GM23338 (cell line): ENCODE measurements at regions not wholly inside any gene's neighbourhood (a gene's known extent, or its start where the extent isn't known, plus 50 kb on each side); places are given as distances from the start of the nearest gene placed in this dataset.

Experiments
- EZH2 ChIP-seq: fragments of 200-600 bp; sonication (generic); IDR thresholded peaks from one replicate; pipeline ENCODE4 v1.8.0; 2017; ENCODE audit warnings: antibody characterized with exemption, mild to moderate bottlenecking, low read depth; ENCODE audit not compliant: unreplicated experiment
- EZH2phosphoT487 ChIP-seq: fragments of 200-600 bp; sonication (generic); IDR thresholded peaks from one replicate; pipeline ENCODE4 v1.8.1; 2018; ENCODE audit warnings: antibody characterized with exemption; ENCODE audit not compliant: unreplicated experiment
- POLR2AphosphoS5 ChIP-seq: IDR thresholded peaks from 2 replicates; pipeline ENCODE4 v1.6.1; 2016; ENCODE audit warnings: antibody characterized with exemption, low read depth
- ZNF331 ChIP-seq: fragments of 250-450 bp; sonication (Bioruptor Pico); IDR thresholded peaks from 2 replicates; pipeline ENCODE4 v1.5.0; 2020; ENCODE audit warnings: low read depth, mild to moderate bottlenecking, moderate library complexity
- TF ChIP-seq, protein P1 (sequence below), 2 experiments: fragments of 200-600 bp in 1 of 2; sonication (generic) in 1 of 2; conservative IDR thresholded peaks; 2 replicates each; pipeline versions ENCODE4 v1.5.1 to v1.6.1; 2016 to 2017; ENCODE audit warnings: antibody characterized with exemption in 2 of 2, low read depth in 2 of 2, mild to moderate bottlenecking in 2 of 2, moderate library complexity in 1 of 2
- TF ChIP-seq, protein P2 (sequence below): IDR thresholded peaks from one replicate; pipeline ENCODE4 v1.6.1; 2018; ENCODE audit warnings: antibody characterized with exemption; ENCODE audit not compliant: unreplicated experiment

DNA sequence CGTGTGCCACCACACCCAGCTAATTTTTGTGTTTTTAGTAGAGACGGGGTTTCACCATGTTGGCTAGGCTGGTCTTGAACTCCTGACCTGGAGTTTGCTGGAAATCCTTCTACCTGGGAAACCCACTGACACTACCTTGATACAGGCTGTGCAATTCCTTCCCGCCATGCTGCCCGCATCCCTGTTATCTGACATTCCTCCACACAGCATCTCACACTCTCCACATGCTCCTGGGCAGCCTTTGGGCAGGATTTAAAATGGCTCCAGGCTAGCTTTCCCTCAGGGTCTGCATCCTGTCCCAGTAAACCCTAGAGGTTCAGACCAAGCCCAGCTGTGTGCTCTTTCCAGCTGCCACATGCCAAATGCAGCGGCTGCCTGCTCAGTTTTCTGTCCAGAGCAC is 319.5 kb upstream of the CXCR4 start:
- TF ChIP-seq POLR2AphosphoS5: no peak
- TF ChIP-seq, protein P1, sequence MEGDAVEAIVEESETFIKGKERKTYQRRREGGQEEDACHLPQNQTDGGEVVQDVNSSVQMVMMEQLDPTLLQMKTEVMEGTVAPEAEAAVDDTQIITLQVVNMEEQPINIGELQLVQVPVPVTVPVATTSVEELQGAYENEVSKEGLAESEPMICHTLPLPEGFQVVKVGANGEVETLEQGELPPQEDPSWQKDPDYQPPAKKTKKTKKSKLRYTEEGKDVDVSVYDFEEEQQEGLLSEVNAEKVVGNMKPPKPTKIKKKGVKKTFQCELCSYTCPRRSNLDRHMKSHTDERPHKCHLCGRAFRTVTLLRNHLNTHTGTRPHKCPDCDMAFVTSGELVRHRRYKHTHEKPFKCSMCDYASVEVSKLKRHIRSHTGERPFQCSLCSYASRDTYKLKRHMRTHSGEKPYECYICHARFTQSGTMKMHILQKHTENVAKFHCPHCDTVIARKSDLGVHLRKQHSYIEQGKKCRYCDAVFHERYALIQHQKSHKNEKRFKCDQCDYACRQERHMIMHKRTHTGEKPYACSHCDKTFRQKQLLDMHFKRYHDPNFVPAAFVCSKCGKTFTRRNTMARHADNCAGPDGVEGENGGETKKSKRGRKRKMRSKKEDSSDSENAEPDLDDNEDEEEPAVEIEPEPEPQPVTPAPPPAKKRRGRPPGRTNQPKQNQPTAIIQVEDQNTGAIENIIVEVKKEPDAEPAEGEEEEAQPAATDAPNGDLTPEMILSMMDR (conservative IDR thresholded peaks at IDR 0.05; ENCODE audit: low read depth in 2 of 2): no peak
- no peak for TF ChIP-seq EZH2phosphoT487
- TF ChIP-seq EZH2: no peak
- TF ChIP-seq, protein P2, sequence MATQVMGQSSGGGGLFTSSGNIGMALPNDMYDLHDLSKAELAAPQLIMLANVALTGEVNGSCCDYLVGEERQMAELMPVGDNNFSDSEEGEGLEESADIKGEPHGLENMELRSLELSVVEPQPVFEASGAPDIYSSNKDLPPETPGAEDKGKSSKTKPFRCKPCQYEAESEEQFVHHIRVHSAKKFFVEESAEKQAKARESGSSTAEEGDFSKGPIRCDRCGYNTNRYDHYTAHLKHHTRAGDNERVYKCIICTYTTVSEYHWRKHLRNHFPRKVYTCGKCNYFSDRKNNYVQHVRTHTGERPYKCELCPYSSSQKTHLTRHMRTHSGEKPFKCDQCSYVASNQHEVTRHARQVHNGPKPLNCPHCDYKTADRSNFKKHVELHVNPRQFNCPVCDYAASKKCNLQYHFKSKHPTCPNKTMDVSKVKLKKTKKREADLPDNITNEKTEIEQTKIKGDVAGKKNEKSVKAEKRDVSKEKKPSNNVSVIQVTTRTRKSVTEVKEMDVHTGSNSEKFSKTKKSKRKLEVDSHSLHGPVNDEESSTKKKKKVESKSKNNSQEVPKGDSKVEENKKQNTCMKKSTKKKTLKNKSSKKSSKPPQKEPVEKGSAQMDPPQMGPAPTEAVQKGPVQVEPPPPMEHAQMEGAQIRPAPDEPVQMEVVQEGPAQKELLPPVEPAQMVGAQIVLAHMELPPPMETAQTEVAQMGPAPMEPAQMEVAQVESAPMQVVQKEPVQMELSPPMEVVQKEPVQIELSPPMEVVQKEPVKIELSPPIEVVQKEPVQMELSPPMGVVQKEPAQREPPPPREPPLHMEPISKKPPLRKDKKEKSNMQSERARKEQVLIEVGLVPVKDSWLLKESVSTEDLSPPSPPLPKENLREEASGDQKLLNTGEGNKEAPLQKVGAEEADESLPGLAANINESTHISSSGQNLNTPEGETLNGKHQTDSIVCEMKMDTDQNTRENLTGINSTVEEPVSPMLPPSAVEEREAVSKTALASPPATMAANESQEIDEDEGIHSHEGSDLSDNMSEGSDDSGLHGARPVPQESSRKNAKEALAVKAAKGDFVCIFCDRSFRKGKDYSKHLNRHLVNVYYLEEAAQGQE: no peak
- no peak for TF ChIP-seq ZNF331
